Ovary (tissue), 7 donors: ENCODE measurements at regions not wholly inside any gene's neighbourhood (a gene's known extent, or its start where the extent isn't known, plus 50 kb on each side); places are given as distances from the start of the nearest gene placed in this dataset.

Experiments used
- DNase-seq, 5 donors: peaks; one replicate each; pipeline ENCODE4 v3.0.0-alpha.2; 2019 to 2020
- H3K27ac ChIP-seq, 2 donors: fragments of 200-600 bp; one replicate each; pipeline versions ENCODE4 v1.5.1 to v1.8.0; 2019 to 2022
- H3K27me3 ChIP-seq: fragments of 200-600 bp; one replicate; pipeline ENCODE4 v1.8.0; 2022
- H3K36me3 ChIP-seq: fragments of 200-600 bp; sonication (generic); one replicate; pipeline ENCODE4 v1.5.1; 2019
- H3K4me1 ChIP-seq: one replicate; pipeline ENCODE4 v1.8.1; 2013; ENCODE audit warnings: mild to moderate bottlenecking, moderate library complexity; ENCODE audit not compliant: insufficient read depth
- H3K4me3 ChIP-seq: fragments of 200-600 bp; sonication (generic); one replicate; pipeline ENCODE4 v1.5.1; 2017
- H3K9me3 ChIP-seq, 2 donors: fragments of 200-600 bp in 1 of 2; sonication (generic) in 1 of 2; one replicate each; pipeline versions ENCODE4 v1.5.1 to v1.8.1; 2013 to 2019; ENCODE audit warnings: mild to moderate bottlenecking in 1 of 2, moderate library complexity in 1 of 2
- CTCF ChIP-seq, 3 donors: fragments of 450-650 bp in 2 of 3; fragments of 200-600 bp in 1 of 3; IDR thresholded peaks; one replicate each; pipeline versions ENCODE4 v1.5.1 to v1.8.0; 2016 to 2022; ENCODE audit warnings: antibody characterized with exemption in 3 of 3, mild to moderate bottlenecking in 1 of 3
- EP300 ChIP-seq: sonication (generic); formaldehyde crosslinking; IDR thresholded peaks from one replicate; pipeline ENCODE4 v1.6.1; 2017; ENCODE audit warnings: antibody characterized with exemption
- POLR2A ChIP-seq: fragments of 450-650 bp; IDR thresholded peaks from one replicate; pipeline ENCODE4 v1.6.1; 2017; ENCODE audit warnings: antibody characterized with exemption, mild to moderate bottlenecking, moderate library complexity
- WGBS, 3 donors: extraction: QIAGEN DNeasy Blood & Tissue Kit in 1 of 3; methylation state at CpG; one replicate each; pipeline versions ENCODE4 v1.1.5 to v1.1.7; 2013 to 2017; 5-methylcytosine and 5-hydroxymethylcytosine counted together
- intact Hi-C, 4 donors: fragments of 100-400 bp; cut with DNase I; formaldehyde crosslinking; loops; one replicate each; pipeline versions ENCODE4 v1.11.0 to v1.15.1; 2022 to 2023
- donor health status: DM: no; HTN: no; CAD: no; lungs with moderate emphysema.
- donor health status: DM: no; HTN: no; CAD: no.
- donor health status: Bipolar disorder and iron deficiency.
- donor health status: DM: no; HTN: no; CAD: no.
- donor health status: DM: yes; HTN: yes; CAD: no.

- no peaks in the 10 kb centered on the region for H3K27me3 ChIP-seq
- 3 to 15% (median 5%) methylated on average over 3 of the region's 3 CpGs for WGBS, 3 donors
- H3K9me3 ChIP-seq, result no peaks in the 10 kb centered on the region
- H3K27ac ChIP-seq, result no peak overlapping the region
- DNase-seq, result no peak
- no peak overlapping the region for H3K4me3 ChIP-seq
- no peaks in the 10 kb centered on the region for H3K4me1 ChIP-seq
- intact Hi-C loops, result no loop called here
- H3K36me3 ChIP-seq, result no peaks in the 10 kb centered on the region
- no peak for TF ChIP-seq POLR2A
- TF ChIP-seq EP300, result no peak
- no peak for TF ChIP-seq CTCF (IDR thresholded peaks at IDR 0.05)
These were observed 117.3 kb upstream of the FGF10 start for GRCh38 chr5:44506561-44506960.

DNA sequence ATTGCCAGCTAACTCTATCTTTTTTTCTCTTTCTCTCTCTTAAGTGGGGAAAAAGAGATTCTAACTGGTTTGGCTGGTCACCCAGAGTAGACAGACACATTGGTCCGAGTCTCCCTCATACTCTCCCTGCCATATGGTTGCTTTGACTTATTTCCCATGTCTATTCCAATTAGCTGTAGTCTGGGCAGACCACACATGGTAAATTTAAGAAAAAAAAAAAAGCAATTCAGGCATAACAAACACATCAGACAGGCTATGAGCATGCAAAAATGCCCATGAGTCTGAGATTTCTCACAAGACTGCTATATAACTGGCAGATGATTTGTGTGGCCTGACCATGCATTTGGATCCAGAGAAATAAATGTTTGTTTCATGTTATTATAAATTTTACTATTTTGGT, 110.2 kb upstream of the FGF10 start:
- intact Hi-C loops, result loop anchor here in 1 of 4 donors (5.0 kb wide), 1 partner anchor 273 kb away; no protein-coding TSS in a partner anchor
- H3K27ac ChIP-seq, result no peak overlapping the region
- no peaks in the 10 kb centered on the region for H3K36me3 ChIP-seq
- DNase-seq, result no peak
- no peak overlapping the region for H3K4me3 ChIP-seq
- H3K4me1 ChIP-seq, result no peaks in the 10 kb centered on the region
- H3K27me3 ChIP-seq, result no peaks in the 10 kb centered on the region
- TF ChIP-seq EP300, result no peak
- no peak for TF ChIP-seq POLR2A
- TF ChIP-seq CTCF (IDR thresholded peaks at IDR 0.05), result no peak
- H3K9me3 ChIP-seq, result no peaks in the 10 kb centered on the region
- WGBS, 3 donors, result 80 to 91% (median 88%) methylated on average over 1 of the region's 1 CpG

DNA sequence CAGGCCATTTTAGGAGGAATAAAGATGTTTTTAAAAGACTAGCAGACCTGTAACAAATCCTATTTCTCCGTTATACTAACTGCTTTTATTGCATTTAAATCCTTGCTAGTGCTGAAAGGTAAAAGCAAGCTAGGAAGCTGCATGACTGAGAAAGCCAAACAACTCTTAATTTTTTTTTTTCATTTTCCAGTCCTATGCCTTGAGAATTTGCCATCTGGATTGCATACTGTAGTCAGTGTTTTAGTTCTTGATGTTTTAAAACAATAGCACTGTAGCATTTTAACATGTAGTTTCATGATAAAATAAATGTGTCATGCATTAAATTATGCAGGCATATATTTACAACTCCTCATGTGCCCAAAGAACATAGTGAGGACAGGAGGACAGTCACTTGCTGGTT, 108.4 kb upstream of the FGF10 start:
- H3K9me3 ChIP-seq, result no peaks in the 10 kb centered on the region
- intact Hi-C loops, result loop anchor here in 1 of 4 donors (5.0 kb wide), 1 partner anchor 275 kb away; no protein-coding TSS in a partner anchor
- 42 to 53% (median 53%) methylated on average over 1 of the region's 1 CpG for WGBS, 3 donors
- H3K4me3 ChIP-seq, result no peak overlapping the region
- no peak for DNase-seq
- H3K4me1 ChIP-seq, result no peaks in the 10 kb centered on the region
- H3K36me3 ChIP-seq, result no peaks in the 10 kb centered on the region
- H3K27me3 ChIP-seq, result no peaks in the 10 kb centered on the region
- TF ChIP-seq EP300, result no peak
- no peak for TF ChIP-seq CTCF (IDR thresholded peaks at IDR 0.05)
- no peak for TF ChIP-seq POLR2A
- no peak overlapping the region for H3K27ac ChIP-seq

DNA sequence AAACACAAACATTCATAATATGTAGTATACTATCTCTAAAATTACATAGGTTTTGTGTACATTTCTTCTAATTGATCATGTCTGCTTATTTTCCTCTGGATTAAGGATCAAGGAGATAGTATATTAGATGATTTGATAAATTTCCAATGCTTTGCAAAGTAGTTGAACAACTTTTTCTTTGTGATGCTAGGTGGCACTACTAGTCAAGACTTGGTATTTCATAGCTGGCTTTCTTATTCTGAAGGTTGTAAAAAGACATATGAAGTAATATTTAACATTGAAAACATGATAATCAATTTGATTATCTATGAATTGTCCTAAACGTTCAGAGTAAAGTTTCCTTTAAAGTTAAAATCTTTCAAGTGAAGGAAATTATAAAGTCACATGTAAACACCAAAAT, 106.1 kb upstream of the FGF10 start:
- no peaks in the 10 kb centered on the region for H3K27me3 ChIP-seq
- TF ChIP-seq EP300 (no peak), CTCF (IDR thresholded peaks at IDR 0.05) (no peak), POLR2A (no peak)
- no peaks in the 10 kb centered on the region for H3K36me3 ChIP-seq
- intact Hi-C loops, result loop anchor here in 1 of 4 donors (5.0 kb wide), 1 partner anchor 277 kb away; no protein-coding TSS in a partner anchor
- WGBS, 3 donors, result 40 to 55% (median 51%) methylated on average over 1 of the region's 1 CpG
- DNase-seq, result no peak
- H3K4me3 ChIP-seq, result no peak overlapping the region
- no peaks in the 10 kb centered on the region for H3K4me1 ChIP-seq
- no peaks in the 10 kb centered on the region for H3K9me3 ChIP-seq
- no peak overlapping the region for H3K27ac ChIP-seq

- WGBS, 3 donors, result 93 to 96% (median 94%) methylated on average over 1 of the region's 1 CpG
- no peaks in the 10 kb centered on the region for H3K27me3 ChIP-seq
These were observed 100.5 kb upstream of the FGF10 start for GRCh38 chr5:44489759-44490158.

More at GRCh38 chr5:44489759-44490158, 100.5 kb upstream of the FGF10 start:
- H3K9me3 ChIP-seq, result no peaks in the 10 kb centered on the region
- intact Hi-C loops, result no loop called here
- no peak for TF ChIP-seq CTCF (IDR thresholded peaks at IDR 0.05)
- no peak for TF ChIP-seq POLR2A
- TF ChIP-seq EP300, result no peak
- no peak overlapping the region for H3K27ac ChIP-seq
- no peaks in the 10 kb centered on the region for H3K4me1 ChIP-seq
- no peaks in the 10 kb centered on the region for H3K36me3 ChIP-seq
- no peak for DNase-seq
- no peak overlapping the region for H3K4me3 ChIP-seq
